ENCODE measurements at regions not wholly inside any gene's neighbourhood (a gene's known extent, or its start where the extent isn't known, plus 50 kb on each side); places are given as distances from the start of the nearest gene placed in this dataset.
A peak's percentile ranks its signal among the peaks of the same experiment; 100 is the strongest.

DNA sequence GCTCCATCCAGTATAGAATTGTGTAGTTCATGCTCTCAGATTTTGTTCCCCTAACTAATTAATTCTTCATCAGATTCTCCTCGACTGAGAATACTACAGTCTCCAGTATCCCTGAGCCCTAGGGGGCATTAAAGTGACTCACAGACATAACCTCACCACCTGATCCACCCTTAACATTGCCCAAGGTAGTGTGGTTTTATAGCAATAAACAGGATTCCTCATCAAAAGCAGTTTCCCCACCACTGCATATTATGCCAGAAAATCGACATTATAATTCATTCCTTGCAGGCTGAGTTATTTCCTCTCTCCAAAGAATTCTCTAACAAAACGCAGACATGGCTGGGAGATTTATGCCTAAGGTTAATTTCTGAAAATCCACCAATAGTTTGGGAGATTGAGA lies 1402.5 kb upstream of the CELF2 start:
- Histone ChIP-seq H3K23ac (ENCODE audit: low read depth, low read length) (no peak overlapping the region), H2BK20ac (ENCODE audit: low read depth, low read length) (0 out of 2 replicates have a peak overlapping the region, but pooled peaks have one; percentile 39), H4K20me1 (ENCODE audit: insufficient read depth, low read length) (no peaks in the 10 kb centered on the region), H4K8ac (ENCODE audit: low read depth in 2 of 2, low read length in 2 of 2) (no peak overlapping the region), H2BK5ac (ENCODE audit: low read depth, low read length, poor library complexity, severe bottlenecking) (no peak overlapping the region), H3K79me1 (ENCODE audit: low read depth in 1 of 2, low read length in 2 of 2) (no peaks in the 10 kb centered on the region), H3K18ac (ENCODE audit: low read depth, low read length) (no peak overlapping the region), H3K27ac (ENCODE audit: insufficient read depth, low read length) (no peak overlapping the region), H4K5ac (ENCODE audit: low read depth, low read length) (no peak overlapping the region), H3K4ac (ENCODE audit: low read depth, low read length) (no peak overlapping the region), H3K9ac (ENCODE audit: low read depth, low read length) (no peak overlapping the region), H3K27me3 (ENCODE audit: control insufficient read depth, insufficient read depth, low read length) (no peaks in the 10 kb centered on the region), H2AFZ (replicated peaks; ENCODE audit: low read length, poor library complexity) (no peak overlapping the region), H3K4me2 (ENCODE audit: low read depth, low read length) (no peak overlapping the region), H3K9me3 (ENCODE audit: control insufficient read depth, insufficient read depth, low read length) (0 out of 2 replicates have a peak, but pooled peaks cover 2% of the 10 kb centered on the region), H3K4me3 (ENCODE audit: insufficient read depth, low read depth, low read length) (no peak overlapping the region), H2AK5ac (ENCODE audit: low read depth, low read length) (no peak overlapping the region), H4K91ac (ENCODE audit: insufficient read depth, low read depth, low read length) (peak overlapping the region; percentile 13; the same call in 1 of the 2 replicates), H2BK15ac (ENCODE audit: low read depth, low read length) (no peak overlapping the region), H3K56ac (ENCODE audit: extremely low read depth, insufficient read depth, low read length) (no peak overlapping the region), H3K36me3 (ENCODE audit: control insufficient read depth, insufficient read depth, low read length) (no peaks in the 10 kb centered on the region), H2BK120ac (ENCODE audit: low read depth, low read length) (0 out of 2 replicates have a peak overlapping the region, but pooled peaks have one; percentile 34), H3K14ac (replicated peaks; ENCODE audit: low read depth, low read length) (peak overlapping the region; percentile 21), H2AK9ac (replicated peaks; ENCODE audit: low read depth, low read length, poor library complexity) (no peak overlapping the region), H3K4me1 (ENCODE audit: control insufficient read depth, insufficient read depth, low read length) (no peaks in the 10 kb centered on the region), H3K9me1 (ENCODE audit: insufficient read depth, low read length) (no peaks in the 10 kb centered on the region)
- ChIA-PET CTCF (interaction anchor here (0.7 kb wide), 1 partner anchor 572 kb away, joined by 3 read pairs; no protein-coding TSS in a partner anchor), POLR2A (ENCODE audit: unreplicated experiment) (no interaction called here)
- WGBS, 2 experiments (ENCODE audit: extremely low coverage in 2 of 2, insufficient read length in 1 of 2) = no CpG with 5 or more reads among the region's 3 CpGs
- in situ Hi-C loops (cut with MboI; ENCODE audit: low sequenced_read_pairs) (loop anchor here (10.0 to 25.0 kb wide), 2 partner anchors 1197 to 1420 kb away; no protein-coding TSS in a partner anchor), intact Hi-C loops (cut with micrococcal nuclease) (no loop called here), dilution Hi-C loops (cut with HindIII; ENCODE audit: low sequenced_read_pairs, unreplicated experiment) (no loop called here)
- BruUV-seq (replicated peaks) = no TSS peak
- no peak for TF ChIP-seq MAZ (IDR thresholded peaks at IDR 0.05; ENCODE audit: borderline replicate concordance, low read depth, low read length)
- TF ChIP-seq CHD1 (IDR thresholded peaks at IDR 0.05; ENCODE audit: low read depth, low read length) = no peak
- TF ChIP-seq CEBPB (IDR thresholded peaks at IDR 0.05; ENCODE audit: low read depth, low read length) = no peak
- no peak for TF ChIP-seq RCOR1 (IDR thresholded peaks at IDR 0.05; ENCODE audit: insufficient replicate concordance, low read length)
- ATAC-seq (ENCODE audit: low read depth) (no peak), DNase-seq (peak; percentile 22)

Data from IMR-90 (cell line).